ENCODE measurements at regions not wholly inside any gene's neighbourhood (a gene's known extent, or its start where the extent isn't known, plus 50 kb on each side); places are given as distances from the start of the nearest gene placed in this dataset.
"Not testable (repeated sequence)": the region's sequence is repeated elsewhere in the genome, so short reads cannot be mapped to it uniquely, and the experiment has no call there.

GRCh38 chr20:30376430-30376766, 881.1 kb upstream of the DEFB115 start:
- Histone ChIP-seq H3K4me3 (ENCODE audit: low read length) (peak overlapping the region; percentile 85), H3K27ac (ENCODE audit: low read depth in 1 of 2, low read length in 2 of 2) (peak overlapping the region; percentile 44 to 59), H3K9me3 (ENCODE audit: control insufficient read depth in 1 of 2, insufficient read depth in 1 of 2, low read length in 2 of 2) (peaks cover 0 to 13% of the 10 kb centered on the region in 2 experiments)
- DNase-seq; H3K4me1 ChIP-seq (ENCODE audit: insufficient read depth, low read length); POLR2A ChIA-PET; H3K9me3 Mint-ChIP-seq; CTCF ChIA-PET; H3K27me3 Mint-ChIP-seq; ATAC-seq (ENCODE audit: poor library complexity); H3K36me3 ChIP-seq (ENCODE audit: insufficient read depth, low read length); intact Hi-C loops (cut with DNase I, micrococcal nuclease); H3K27me3 ChIP-seq (ENCODE audit: control insufficient read depth in 1 of 2, insufficient read depth in 2 of 2, low read length in 2 of 2): not testable (repeated sequence)
- Mint-ChIP-seq H3K4me3 (peak overlapping the region; percentile 93), H3K36me3 (ENCODE audit: low read depth) (peaks cover 19% of the 10 kb centered on the region), H3K4me1 (ENCODE audit: low read depth) (peaks cover 29% of the 10 kb centered on the region), H3K27ac (peak overlapping the region; percentile 82)

GRCh38 chr20:30376767-30377658, 880.5 kb upstream of the DEFB115 start:
- H3K4me1 ChIP-seq (ENCODE audit: insufficient read depth, low read length), result no peaks in the 10 kb centered on the region
- TF ChIP-seq CTCF (IDR thresholded peaks at IDR 0.05), result peak; percentile 51
- H3K27ac Mint-ChIP-seq, result peak overlapping the region; percentile 82
- H3K27me3 Mint-ChIP-seq, result no peaks in the 10 kb centered on the region
- H3K9me3 ChIP-seq (ENCODE audit: control insufficient read depth in 1 of 2, insufficient read depth in 1 of 2, low read length in 2 of 2), result peaks cover 0 to 13% of the 10 kb centered on the region in 2 experiments
- H3K4me3 ChIP-seq (ENCODE audit: low read length), result peak overlapping the region; percentile 85
- H3K36me3 Mint-ChIP-seq (ENCODE audit: low read depth), result peaks cover 26% of the 10 kb centered on the region
- peaks cover 35% of the 10 kb centered on the region for H3K4me1 Mint-ChIP-seq (ENCODE audit: low read depth)
- H3K4me3 Mint-ChIP-seq, result peak overlapping the region; percentile 93
- ATAC-seq (ENCODE audit: poor library complexity) (peak; percentile 90), DNase-seq (peak; percentile 74 to 95 (median 87))
- intact Hi-C loops (cut with DNase I, micrococcal nuclease), result no loop called here
- CTCF ChIA-PET, result interaction anchor here (0.8 kb wide), 1 partner anchor 20 kb away, joined by 3 read pairs; no protein-coding TSS in a partner anchor
- no peaks in the 10 kb centered on the region for H3K36me3 ChIP-seq (ENCODE audit: insufficient read depth, low read length)
- peak overlapping the region; percentile 65 to 75 for H3K27ac ChIP-seq (ENCODE audit: low read depth in 1 of 2, low read length in 2 of 2)
- POLR2A ChIA-PET, result no interaction called here
- H3K27me3 ChIP-seq (ENCODE audit: control insufficient read depth in 1 of 2, insufficient read depth in 2 of 2, low read length in 2 of 2), result no peaks in the 10 kb centered on the region
- H3K9me3 Mint-ChIP-seq, result peaks cover 4% of the 10 kb centered on the region

GRCh38 chr20:30378317-30378716, 879.1 kb upstream of the DEFB115 start:
- POLR2A ChIA-PET; DNase-seq; H3K27me3 ChIP-seq (ENCODE audit: control insufficient read depth in 1 of 2, insufficient read depth in 2 of 2, low read length in 2 of 2); H3K27ac ChIP-seq (ENCODE audit: low read depth in 1 of 2, low read length in 2 of 2); H3K9me3 Mint-ChIP-seq; CTCF ChIA-PET; H3K4me3 ChIP-seq (ENCODE audit: low read length); H3K27me3 Mint-ChIP-seq; H3K36me3 ChIP-seq (ENCODE audit: insufficient read depth, low read length); intact Hi-C loops (cut with DNase I, micrococcal nuclease); H3K4me1 ChIP-seq (ENCODE audit: insufficient read depth, low read length); ATAC-seq (ENCODE audit: poor library complexity): not testable (repeated sequence)
- Mint-ChIP-seq H3K4me1 (ENCODE audit: low read depth) (peaks cover 40% of the 10 kb centered on the region), H3K27ac (peak overlapping the region; percentile 82), H3K36me3 (ENCODE audit: low read depth) (peaks cover 31% of the 10 kb centered on the region), H3K4me3 (peak overlapping the region; percentile 93)
- H3K9me3 ChIP-seq (ENCODE audit: control insufficient read depth in 1 of 2, insufficient read depth in 1 of 2, low read length in 2 of 2), result peaks cover 0 to 13% of the 10 kb centered on the region in 2 experiments

GRCh38 chr20:30378721-30379120, 878.7 kb upstream of the DEFB115 start:
- H3K9me3 Mint-ChIP-seq; H3K4me3 ChIP-seq (ENCODE audit: low read length); H3K27me3 Mint-ChIP-seq; H3K27me3 ChIP-seq (ENCODE audit: control insufficient read depth in 1 of 2, insufficient read depth in 2 of 2, low read length in 2 of 2); CTCF ChIA-PET; intact Hi-C loops (cut with DNase I, micrococcal nuclease); DNase-seq; H3K27ac ChIP-seq (ENCODE audit: low read depth in 1 of 2, low read length in 2 of 2); POLR2A ChIA-PET; H3K4me1 ChIP-seq (ENCODE audit: insufficient read depth, low read length); ATAC-seq (ENCODE audit: poor library complexity); H3K36me3 ChIP-seq (ENCODE audit: insufficient read depth, low read length): not testable (repeated sequence)
- Mint-ChIP-seq H3K36me3 (ENCODE audit: low read depth) (peaks cover 35% of the 10 kb centered on the region), H3K4me1 (ENCODE audit: low read depth) (peaks cover 42% of the 10 kb centered on the region), H3K4me3 (peak overlapping the region; percentile 93), H3K27ac (peak overlapping the region; percentile 82)
- H3K9me3 ChIP-seq (ENCODE audit: control insufficient read depth in 1 of 2, insufficient read depth in 1 of 2, low read length in 2 of 2), result peaks cover 0 to 13% of the 10 kb centered on the region in 2 experiments

GRCh38 chr20:30384841-30385240, 872.6 kb upstream of the DEFB115 start:
- H3K9me3 ChIP-seq (ENCODE audit: control insufficient read depth in 1 of 2, insufficient read depth in 1 of 2, low read length in 2 of 2); H3K4me3 Mint-ChIP-seq; POLR2A ChIA-PET; ATAC-seq (ENCODE audit: poor library complexity); H3K27ac Mint-ChIP-seq; H3K36me3 ChIP-seq (ENCODE audit: insufficient read depth, low read length); H3K9me3 Mint-ChIP-seq; H3K4me3 ChIP-seq (ENCODE audit: low read length); H3K27ac ChIP-seq (ENCODE audit: low read depth in 1 of 2, low read length in 2 of 2); H3K27me3 Mint-ChIP-seq; CTCF ChIA-PET; H3K27me3 ChIP-seq (ENCODE audit: control insufficient read depth in 1 of 2, insufficient read depth in 2 of 2, low read length in 2 of 2); H3K4me1 ChIP-seq (ENCODE audit: insufficient read depth, low read length); intact Hi-C loops (cut with DNase I, micrococcal nuclease); DNase-seq: not testable (repeated sequence)
- Mint-ChIP-seq H3K4me1 (ENCODE audit: low read depth) (peaks cover 32% of the 10 kb centered on the region), H3K36me3 (ENCODE audit: low read depth) (peaks cover 69% of the 10 kb centered on the region)

GRCh38 chr20:30386099-30386498, 871.4 kb upstream of the DEFB115 start:
- H3K27ac Mint-ChIP-seq; H3K9me3 Mint-ChIP-seq; CTCF ChIA-PET; H3K4me3 ChIP-seq (ENCODE audit: low read length); H3K4me1 ChIP-seq (ENCODE audit: insufficient read depth, low read length); H3K27ac ChIP-seq (ENCODE audit: low read depth in 1 of 2, low read length in 2 of 2); H3K27me3 ChIP-seq (ENCODE audit: control insufficient read depth in 1 of 2, insufficient read depth in 2 of 2, low read length in 2 of 2); H3K36me3 ChIP-seq (ENCODE audit: insufficient read depth, low read length); H3K27me3 Mint-ChIP-seq; H3K9me3 ChIP-seq (ENCODE audit: control insufficient read depth in 1 of 2, insufficient read depth in 1 of 2, low read length in 2 of 2); H3K4me3 Mint-ChIP-seq; intact Hi-C loops (cut with DNase I, micrococcal nuclease); POLR2A ChIA-PET; ATAC-seq (ENCODE audit: poor library complexity): not testable (repeated sequence)
- H3K36me3 Mint-ChIP-seq (ENCODE audit: low read depth), result peaks cover 68% of the 10 kb centered on the region
- peak in 1 of 14 experiments; percentile 2 for DNase-seq
- peaks cover 27% of the 10 kb centered on the region for H3K4me1 Mint-ChIP-seq (ENCODE audit: low read depth)
